Esophagus squamous epithelium (tissue), 5 donors: ENCODE measurements at regions not wholly inside any gene's neighbourhood (a gene's known extent, or its start where the extent isn't known, plus 50 kb on each side); places are given as distances from the start of the nearest gene placed in this dataset.

Experiments used
- DNase-seq: peaks from one replicate; lab custom pipeline; 2025; lab: John Stamatoyannopoulos, UW
- H3K27ac ChIP-seq, 4 donors: fragments of 200-600 bp; sonication (generic); one replicate each; pipeline ENCODE4 v1.5.1; 2016 to 2019; ENCODE audit warnings: mild to moderate bottlenecking in 1 of 4
- H3K27me3 ChIP-seq, 4 donors: fragments of 200-600 bp; sonication (generic); 1 replicate in 3 of 4; 2 replicates in 1 of 4; pipeline versions ENCODE4 v1.5.1 to v1.6.0; 2017 to 2021; ENCODE audit warnings: antibody characterized with exemption in 1 of 4
- H3K36me3 ChIP-seq, 3 donors: fragments of 200-600 bp; sonication (generic); one replicate each; pipeline ENCODE4 v1.5.1; 2016 to 2019
- H3K4me1 ChIP-seq, 3 donors: fragments of 200-600 bp; sonication (generic); one replicate each; pipeline ENCODE4 v1.5.1; 2017 to 2019
- H3K4me3 ChIP-seq, 4 donors: fragments of 200-600 bp; sonication (generic); 1 replicate in 3 of 4; 2 replicates in 1 of 4; pipeline ENCODE4 v1.5.1; 2016 to 2019; ENCODE audit warnings: mild to moderate bottlenecking in 2 of 4, moderate library complexity in 1 of 4
- H3K9me3 ChIP-seq, 3 donors: fragments of 200-600 bp; sonication (generic); one replicate each; pipeline ENCODE4 v1.5.1; 2016 to 2019
- POLR2A ChIP-seq, 4 donors: fragments of 450-650 bp; IDR thresholded peaks; one replicate each; pipeline ENCODE4 v1.6.1; 2017; ENCODE audit warnings: antibody characterized with exemption in 4 of 4, mild to moderate bottlenecking in 4 of 4, moderate library complexity in 3 of 4
- WGBS, 2 donors: methylation state at CpG; one replicate each; pipeline ENCODE4 v1.1.5; 2018; 5-methylcytosine and 5-hydroxymethylcytosine counted together
- intact Hi-C: fragments of 100-400 bp; cut with DNase I; formaldehyde crosslinking; loops from one replicate; pipeline ENCODE4 v1.15.0; 2022
- TF ChIP-seq, protein P1 (sequence below), 6 experiments: fragments of 450-650 bp in 4 of 6; fragments of 200-600 bp in 2 of 6; sonication (generic) in 2 of 6; IDR thresholded peaks; one replicate each; pipeline ENCODE4 v1.5.1; 2016 to 2019; ENCODE audit warnings: antibody characterized with exemption in 6 of 6, mild to moderate bottlenecking in 4 of 6, moderate library complexity in 4 of 6
- donor health status: DM: yes; HTN: yes; CAD: no.

DNA sequence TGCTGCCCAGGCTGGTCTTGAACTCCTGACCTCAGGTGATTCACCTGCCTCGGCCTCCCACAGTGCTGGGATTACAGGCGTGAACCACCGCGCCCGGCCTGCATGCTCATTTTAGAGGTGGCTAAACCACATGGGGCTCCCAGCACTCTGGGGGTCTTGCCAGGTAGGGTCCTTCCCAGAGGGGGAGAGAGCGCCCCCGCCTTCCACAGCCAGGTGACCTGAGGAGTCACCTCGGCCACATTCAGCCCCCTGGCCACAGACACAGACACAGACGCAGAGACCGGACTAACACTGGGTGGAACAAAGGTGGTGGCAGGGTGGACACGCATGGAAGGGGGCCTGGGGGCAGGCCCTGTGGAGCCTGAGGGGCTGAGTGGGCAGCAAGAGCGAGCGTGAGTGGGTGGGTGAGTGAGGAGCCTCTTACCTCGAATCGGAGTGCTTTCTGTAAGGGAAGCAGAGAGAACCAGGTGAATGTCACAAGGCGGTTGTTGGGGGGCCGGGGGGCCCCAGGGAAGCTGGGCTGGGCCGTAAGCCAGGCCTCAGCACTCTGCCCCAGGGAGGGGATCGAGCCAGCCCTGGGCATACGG is 80.1 kb downstream of the PTPRS start:
- H3K27me3 ChIP-seq: no peaks in the 10 kb centered on the region
- H3K4me3 ChIP-seq: peak overlapping the region in 2 of 4 donors; percentile 1 to 12
- H3K9me3 ChIP-seq: peaks cover 0 to 15% (median 13%) of the 10 kb centered on the region in 3 donors
- WGBS, 2 donors: 36 to 45% methylated on average over 4 to 10 of the region's 20 CpGs
- H3K27ac ChIP-seq: peak overlapping the region; percentile 76 to 93 (median 86)
- intact Hi-C loops: no loop called here
- no peak for TF ChIP-seq POLR2A (IDR thresholded peaks at IDR 0.05)
- TF ChIP-seq, protein P1, sequence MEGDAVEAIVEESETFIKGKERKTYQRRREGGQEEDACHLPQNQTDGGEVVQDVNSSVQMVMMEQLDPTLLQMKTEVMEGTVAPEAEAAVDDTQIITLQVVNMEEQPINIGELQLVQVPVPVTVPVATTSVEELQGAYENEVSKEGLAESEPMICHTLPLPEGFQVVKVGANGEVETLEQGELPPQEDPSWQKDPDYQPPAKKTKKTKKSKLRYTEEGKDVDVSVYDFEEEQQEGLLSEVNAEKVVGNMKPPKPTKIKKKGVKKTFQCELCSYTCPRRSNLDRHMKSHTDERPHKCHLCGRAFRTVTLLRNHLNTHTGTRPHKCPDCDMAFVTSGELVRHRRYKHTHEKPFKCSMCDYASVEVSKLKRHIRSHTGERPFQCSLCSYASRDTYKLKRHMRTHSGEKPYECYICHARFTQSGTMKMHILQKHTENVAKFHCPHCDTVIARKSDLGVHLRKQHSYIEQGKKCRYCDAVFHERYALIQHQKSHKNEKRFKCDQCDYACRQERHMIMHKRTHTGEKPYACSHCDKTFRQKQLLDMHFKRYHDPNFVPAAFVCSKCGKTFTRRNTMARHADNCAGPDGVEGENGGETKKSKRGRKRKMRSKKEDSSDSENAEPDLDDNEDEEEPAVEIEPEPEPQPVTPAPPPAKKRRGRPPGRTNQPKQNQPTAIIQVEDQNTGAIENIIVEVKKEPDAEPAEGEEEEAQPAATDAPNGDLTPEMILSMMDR (IDR thresholded peaks at IDR 0.05): no peak
- H3K36me3 ChIP-seq: peaks cover 8 to 74% (median 10%) of the 10 kb centered on the region in 3 donors
- peaks cover 3 to 43% (median 10%) of the 10 kb centered on the region in 3 donors for H3K4me1 ChIP-seq
- no peak for DNase-seq

DNA sequence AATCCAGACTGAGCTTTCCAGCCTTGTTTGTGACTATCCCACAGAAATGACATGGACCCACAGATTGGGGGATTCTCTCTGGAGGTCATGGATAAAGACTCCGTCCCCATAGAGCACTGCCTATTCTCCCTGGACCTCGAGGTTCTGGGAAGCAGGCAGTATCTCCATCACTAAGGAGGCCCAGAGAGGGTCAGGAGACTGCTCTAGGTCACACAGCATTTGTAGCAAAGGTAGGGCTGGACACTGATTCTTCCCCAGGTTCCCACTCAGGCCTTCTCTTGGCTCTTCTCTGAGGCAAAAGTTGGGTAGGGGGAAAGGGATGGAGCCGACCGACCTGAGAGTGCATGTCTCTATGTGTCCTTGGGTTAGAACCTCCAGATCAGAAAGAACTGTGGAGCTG is 80.9 kb downstream of the PTPRS start:
- no peak for DNase-seq
- Histone ChIP-seq H3K4me1 (peaks cover 3 to 43% (median 10%) of the 10 kb centered on the region in 3 donors), H3K27ac (peak overlapping the region in 2 of 4 donors; percentile 88 to 93), H3K4me3 (no peak overlapping the region), H3K9me3 (peaks cover 0 to 22% (median 20%) of the 10 kb centered on the region in 3 donors), H3K27me3 (no peaks in the 10 kb centered on the region), H3K36me3 (peaks cover 8 to 75% (median 10%) of the 10 kb centered on the region in 3 donors)
- TF ChIP-seq POLR2A (IDR thresholded peaks at IDR 0.05): no peak
- TF ChIP-seq, protein P1 (IDR thresholded peaks at IDR 0.05): no peak
- intact Hi-C loops: no loop called here
- WGBS, 2 donors: 93 to 100% methylated on average over 4 of the region's 4 CpGs

DNA sequence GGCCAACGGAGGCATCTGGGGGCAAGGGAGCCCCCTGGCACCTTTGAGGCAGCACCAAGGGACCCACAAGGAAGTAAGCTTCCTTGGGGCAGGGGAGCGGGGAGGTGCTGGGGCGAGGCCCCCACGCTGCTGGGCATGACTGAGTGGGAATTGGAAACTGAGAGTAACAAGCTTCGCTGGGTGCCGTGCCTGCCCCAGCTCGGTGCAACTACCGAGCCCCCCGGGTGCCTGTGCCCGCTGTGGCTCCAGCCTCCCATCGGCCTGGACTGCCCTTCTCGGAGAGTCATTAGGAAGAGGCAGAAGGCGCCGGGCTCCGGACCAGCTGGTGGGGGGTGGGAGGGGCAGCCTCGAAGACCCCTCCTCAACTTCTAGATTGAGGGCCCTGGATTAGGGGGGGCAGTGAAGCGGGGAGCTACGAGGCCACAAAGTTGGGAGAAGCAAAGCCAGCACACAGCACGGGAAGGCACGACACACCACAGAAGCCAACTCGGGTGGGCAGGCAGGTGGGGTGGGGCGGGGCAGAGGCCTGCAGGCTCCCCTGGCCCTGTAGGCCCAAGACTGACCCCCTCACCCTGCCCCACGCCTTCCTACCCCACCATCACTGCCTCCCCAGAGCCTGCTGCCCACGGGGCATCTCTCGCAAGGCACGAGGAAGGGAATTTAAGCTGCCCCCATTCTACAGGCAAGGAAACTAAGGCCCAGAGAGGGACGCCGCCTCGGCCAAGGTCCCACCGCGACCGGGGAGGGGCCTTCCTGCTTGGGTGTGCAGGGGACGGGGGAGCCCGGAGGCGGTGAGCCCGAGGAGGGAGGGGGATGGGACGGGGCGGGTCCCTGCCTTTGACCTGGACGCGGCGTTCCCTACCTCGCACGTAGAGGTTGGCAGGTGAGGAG is 83.2 kb downstream of the PTPRS start:
- Histone ChIP-seq H3K9me3 (peaks cover 0 to 26% (median 24%) of the 10 kb centered on the region in 3 donors), H3K27me3 (no peaks in the 10 kb centered on the region), H3K4me3 (no peak overlapping the region), H3K36me3 (peaks cover 8 to 65% (median 10%) of the 10 kb centered on the region in 3 donors), H3K27ac (no peak overlapping the region), H3K4me1 (peaks cover 3 to 37% (median 10%) of the 10 kb centered on the region in 3 donors)
- intact Hi-C loops: no loop called here
- 95% methylated on average over 3 to 10 of the region's 43 CpGs for WGBS, 2 donors
- no peak for DNase-seq
- TF ChIP-seq POLR2A (IDR thresholded peaks at IDR 0.05): no peak
- TF ChIP-seq, protein P1 (IDR thresholded peaks at IDR 0.05): no peak

DNA sequence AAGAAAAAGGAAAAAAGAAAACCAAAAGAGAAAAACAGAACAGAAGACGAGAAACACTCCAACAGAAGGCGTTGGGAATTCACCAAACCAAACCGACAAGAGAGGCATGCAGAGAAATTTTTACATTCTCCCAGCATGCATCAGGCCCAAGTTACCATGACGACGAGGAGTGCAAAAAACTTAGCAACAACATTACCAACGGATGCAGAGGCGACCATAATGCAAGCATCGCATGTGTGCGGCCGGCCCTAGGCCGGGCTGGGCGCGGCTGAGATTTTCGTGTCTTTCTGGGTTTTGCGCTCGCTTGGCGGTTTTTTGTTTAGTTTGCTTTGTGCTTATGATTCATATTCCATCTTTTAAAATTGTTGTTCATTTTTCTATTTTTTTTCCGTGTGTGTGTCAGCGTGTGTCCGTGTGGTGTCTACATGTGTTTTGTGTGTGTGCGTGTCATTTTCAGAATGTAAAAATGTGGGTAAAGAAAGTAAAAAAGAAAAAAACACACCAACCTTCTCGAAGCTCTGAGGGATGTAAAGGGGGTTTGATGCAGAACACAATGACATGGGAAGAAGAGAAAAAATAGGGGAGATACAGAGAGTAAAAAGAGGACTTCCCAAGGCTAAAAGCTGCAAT is 84.9 kb downstream of the PTPRS start:
- no peak for DNase-seq
- peaks cover 0 to 29% (median 6%) of the 10 kb centered on the region in 3 donors for H3K4me1 ChIP-seq
- no peak overlapping the region for H3K27ac ChIP-seq
- TF ChIP-seq POLR2A (IDR thresholded peaks at IDR 0.05): no peak
- TF ChIP-seq, protein P1 (IDR thresholded peaks at IDR 0.05): no peak
- H3K4me3 ChIP-seq: no peak overlapping the region
- intact Hi-C loops: no loop called here
- no peaks in the 10 kb centered on the region for H3K27me3 ChIP-seq
- 94% methylated on average over 20 of the region's 22 CpGs for WGBS, 2 donors
- H3K36me3 ChIP-seq: peaks cover 8 to 61% (median 10%) of the 10 kb centered on the region in 3 donors
- H3K9me3 ChIP-seq: peaks cover 0 to 26% (median 24%) of the 10 kb centered on the region in 3 donors
